ENCODE measurements at regions not wholly inside any gene's neighbourhood (a gene's known extent, or its start where the extent isn't known, plus 50 kb on each side); places are given as distances from the start of the nearest gene placed in this dataset.
A peak's percentile ranks its signal among the peaks of the same experiment; 100 is the strongest.

GRCh38 chr13:99436686-99437416, 64.4 kb upstream of the TM9SF2 start:
- peak; percentile 90 to 93 (median 92) for DNase-seq (ENCODE audit: low read depth in 4 of 4, low spot score in 1 of 4)

- DNase-seq (ENCODE audit: low read depth in 4 of 4, low spot score in 1 of 4), result no peak
These were observed 62.2 kb upstream of the TM9SF2 start for GRCh38 chr13:99439048-99439447.

- no peak for DNase-seq (ENCODE audit: low read depth in 4 of 4, low spot score in 1 of 4)
These were observed 61.2 kb upstream of the TM9SF2 start for GRCh38 chr13:99439850-99440604.

- no peak for DNase-seq (ENCODE audit: low read depth in 4 of 4, low spot score in 1 of 4)
These were observed 58.9 kb upstream of the TM9SF2 start for GRCh38 chr13:99442273-99442895.

- DNase-seq (ENCODE audit: low read depth in 4 of 4, low spot score in 1 of 4), result no peak
These were observed 55.0 kb upstream of the TM9SF2 start for GRCh38 chr13:99446242-99446641.

- no peak for DNase-seq (ENCODE audit: low read depth in 4 of 4, low spot score in 1 of 4)
These were observed 52.7 kb upstream of the TM9SF2 start for GRCh38 chr13:99448546-99448945.

- no peak for DNase-seq (ENCODE audit: low read depth in 4 of 4, low spot score in 1 of 4)
These were observed 50.9 kb upstream of the TM9SF2 start for GRCh38 chr13:99450416-99450815.

Data from stimulated activated CD4-positive, alpha-beta T cell treated with anti-CD3 and anti-CD28 coated beads, Interleukin-1b, Interleukin-23, amount 100 ng/mL, for 24 hours (primary cell).